Suppressor macrophage treated with lipopolysaccharide for 1 hour (primary cell): ENCODE measurements at regions not wholly inside any gene's neighbourhood (a gene's known extent, or its start where the extent isn't known, plus 50 kb on each side); places are given as distances from the start of the nearest gene placed in this dataset.
"Not testable (repeated sequence)": the region's sequence is repeated elsewhere in the genome, so short reads cannot be mapped to it uniquely, and the experiment has no call there.

Experiments used
- DNase-seq, 3 donors: peaks; one replicate each; pipeline ENCODE4 v3.0.0-alpha.2; 2020 to 2022

GRCh38 chrY:16480031-16480430 lies 1400.0 kb downstream of the CDY2B start:
- no peak for DNase-seq

- no peak for DNase-seq
These were observed 1406.0 kb downstream of the CDY2B start for GRCh38 chrY:16474053-16474452.

- no peak for DNase-seq
These were observed 1425.2 kb downstream of the CDY2B start for GRCh38 chrY:16454799-16455198.

- DNase-seq: no peak
These were observed 1433.9 kb downstream of the CDY2B start for GRCh38 chrY:16446152-16446551.

GRCh38 chrY:16409206-16409923 lies 1470.7 kb downstream of the CDY2B start:
- not testable (repeated sequence) for DNase-seq

- DNase-seq: not testable (repeated sequence)
These were observed 1500.6 kb downstream of the CDY2B start for GRCh38 chrY:16379458-16379857.

- not testable (repeated sequence) for DNase-seq
These were observed 1538.4 kb downstream of the CDY2B start for GRCh38 chrY:16341592-16341991.

GRCh38 chrY:16330032-16330758 lies 1549.8 kb downstream of the CDY2B start:
- DNase-seq: not testable (repeated sequence)

- not testable (repeated sequence) for DNase-seq
These were observed 1550.7 kb downstream of the CDY2B start for GRCh38 chrY:16329135-16329820.
